ENCODE measurements at regions not wholly inside any gene's neighbourhood (a gene's known extent, or its start where the extent isn't known, plus 50 kb on each side); places are given as distances from the start of the nearest gene placed in this dataset.

DNA sequence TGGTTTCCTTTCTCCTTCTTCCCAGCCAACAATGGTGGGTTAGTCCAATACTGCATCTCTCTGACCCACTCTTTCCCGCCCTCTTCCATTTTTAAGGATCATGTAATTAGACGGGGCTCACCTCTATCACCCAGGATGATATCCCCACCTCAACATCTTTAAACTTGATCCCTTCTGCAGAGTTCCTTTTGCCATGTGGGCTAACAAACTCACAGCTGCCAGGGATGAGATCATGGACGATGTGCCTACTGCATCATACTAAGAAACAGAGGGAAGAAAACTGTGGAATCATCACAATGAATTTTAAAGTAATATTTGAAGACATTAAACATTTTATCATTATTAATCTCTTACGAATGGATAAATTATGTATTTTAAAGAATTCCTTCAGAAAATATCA, 183.5 kb downstream of the RDH14 start:
- TF ChIP-seq OSR1 (CRISPR knock-in tag; IDR thresholded peaks at IDR 0.05) (no peak), ISL1 (CRISPR knock-in tag; IDR thresholded peaks at IDR 0.05) (no peak), TCF4 (CRISPR knock-in tag; IDR thresholded peaks at IDR 0.05; ENCODE audit: borderline replicate concordance) (no peak), ZNF70 (CRISPR knock-in tag; IDR thresholded peaks at IDR 0.05) (no peak), RARB (CRISPR knock-in tag; IDR thresholded peaks at IDR 0.05) (no peak), PPARA (CRISPR knock-in tag; IDR thresholded peaks at IDR 0.05; ENCODE audit: borderline replicate concordance) (no peak), GLIS3 (CRISPR knock-in tag; IDR thresholded peaks at IDR 0.05) (no peak), ZFP3 (CRISPR knock-in tag; IDR thresholded peaks at IDR 0.05) (no peak), ZFP30 (CRISPR knock-in tag; IDR thresholded peaks at IDR 0.05) (no peak)
- TF ChIP-seq, protein P1, sequence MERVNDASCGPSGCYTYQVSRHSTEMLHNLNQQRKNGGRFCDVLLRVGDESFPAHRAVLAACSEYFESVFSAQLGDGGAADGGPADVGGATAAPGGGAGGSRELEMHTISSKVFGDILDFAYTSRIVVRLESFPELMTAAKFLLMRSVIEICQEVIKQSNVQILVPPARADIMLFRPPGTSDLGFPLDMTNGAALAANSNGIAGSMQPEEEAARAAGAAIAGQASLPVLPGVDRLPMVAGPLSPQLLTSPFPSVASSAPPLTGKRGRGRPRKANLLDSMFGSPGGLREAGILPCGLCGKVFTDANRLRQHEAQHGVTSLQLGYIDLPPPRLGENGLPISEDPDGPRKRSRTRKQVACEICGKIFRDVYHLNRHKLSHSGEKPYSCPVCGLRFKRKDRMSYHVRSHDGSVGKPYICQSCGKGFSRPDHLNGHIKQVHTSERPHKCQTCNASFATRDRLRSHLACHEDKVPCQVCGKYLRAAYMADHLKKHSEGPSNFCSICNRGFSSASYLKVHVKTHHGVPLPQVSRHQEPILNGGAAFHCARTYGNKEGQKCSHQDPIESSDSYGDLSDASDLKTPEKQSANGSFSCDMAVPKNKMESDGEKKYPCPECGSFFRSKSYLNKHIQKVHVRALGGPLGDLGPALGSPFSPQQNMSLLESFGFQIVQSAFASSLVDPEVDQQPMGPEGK (CRISPR knock-in tag; IDR thresholded peaks at IDR 0.05; ENCODE audit: borderline replicate concordance): no peak
- TF ChIP-seq, protein P2, sequence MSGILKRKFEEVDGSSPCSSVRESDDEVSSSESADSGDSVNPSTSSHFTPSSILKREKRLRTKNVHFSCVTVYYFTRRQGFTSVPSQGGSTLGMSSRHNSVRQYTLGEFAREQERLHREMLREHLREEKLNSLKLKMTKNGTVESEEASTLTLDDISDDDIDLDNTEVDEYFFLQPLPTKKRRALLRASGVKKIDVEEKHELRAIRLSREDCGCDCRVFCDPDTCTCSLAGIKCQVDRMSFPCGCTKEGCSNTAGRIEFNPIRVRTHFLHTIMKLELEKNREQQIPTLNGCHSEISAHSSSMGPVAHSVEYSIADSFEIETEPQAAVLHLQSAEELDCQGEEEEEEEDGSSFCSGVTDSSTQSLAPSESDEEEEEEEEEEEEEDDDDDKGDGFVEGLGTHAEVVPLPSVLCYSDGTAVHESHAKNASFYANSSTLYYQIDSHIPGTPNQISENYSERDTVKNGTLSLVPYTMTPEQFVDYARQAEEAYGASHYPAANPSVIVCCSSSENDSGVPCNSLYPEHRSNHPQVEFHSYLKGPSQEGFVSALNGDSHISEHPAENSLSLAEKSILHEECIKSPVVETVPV (CRISPR knock-in tag; IDR thresholded peaks at IDR 0.05): no peak
- TF ChIP-seq, protein P3, sequence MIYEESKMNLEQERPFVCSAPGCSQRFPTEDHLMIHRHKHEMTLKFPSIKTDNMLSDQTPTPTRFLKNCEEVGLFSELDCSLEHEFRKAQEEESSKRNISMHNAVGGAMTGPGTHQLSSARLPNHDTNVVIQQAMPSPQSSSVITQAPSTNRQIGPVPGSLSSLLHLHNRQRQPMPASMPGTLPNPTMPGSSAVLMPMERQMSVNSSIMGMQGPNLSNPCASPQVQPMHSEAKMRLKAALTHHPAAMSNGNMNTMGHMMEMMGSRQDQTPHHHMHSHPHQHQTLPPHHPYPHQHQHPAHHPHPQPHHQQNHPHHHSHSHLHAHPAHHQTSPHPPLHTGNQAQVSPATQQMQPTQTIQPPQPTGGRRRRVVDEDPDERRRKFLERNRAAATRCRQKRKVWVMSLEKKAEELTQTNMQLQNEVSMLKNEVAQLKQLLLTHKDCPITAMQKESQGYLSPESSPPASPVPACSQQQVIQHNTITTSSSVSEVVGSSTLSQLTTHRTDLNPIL (CRISPR knock-in tag; IDR thresholded peaks at IDR 0.05; ENCODE audit: low read depth): no peak
